Upper lobe of left lung (tissue), 6 donors: ENCODE measurements at regions not wholly inside any gene's neighbourhood (a gene's known extent, or its start where the extent isn't known, plus 50 kb on each side); places are given as distances from the start of the nearest gene placed in this dataset.

ENCODE experiments used
- ATAC-seq, 2 donors: fragments of 200-7000 bp; cut with Tn5 transposase; one replicate each; pipeline ENCODE4 v1.9.1; 2022; ENCODE audit warnings: mild to moderate bottlenecking in 2 of 2, moderate library complexity in 2 of 2; ENCODE audit not compliant: low FRiP score in 2 of 2
- DNase-seq, 2 donors: peaks; one replicate each; pipeline ENCODE4 v3.0.0-alpha.2; 2019 to 2020
- H3K27ac ChIP-seq, 4 donors: fragments of 200-600 bp; sonication (generic); one replicate each; pipeline ENCODE4 v1.5.1; 2016 to 2019
- H3K27me3 ChIP-seq, 4 donors: fragments of 200-600 bp; sonication (generic); one replicate each; pipeline ENCODE4 v1.5.1; 2017 to 2019
- H3K36me3 ChIP-seq, 4 donors: fragments of 200-600 bp; sonication (generic); one replicate each; pipeline ENCODE4 v1.5.1; 2016 to 2019
- H3K4me1 ChIP-seq, 4 donors: fragments of 200-600 bp; sonication (generic); one replicate each; pipeline ENCODE4 v1.5.1; 2018 to 2019
- H3K4me3 ChIP-seq, 4 donors: fragments of 200-600 bp; sonication (generic); one replicate each; pipeline ENCODE4 v1.5.1; 2017 to 2019; ENCODE audit warnings: mild to moderate bottlenecking in 2 of 4, moderate library complexity in 1 of 4
- H3K9me3 ChIP-seq, 4 donors: fragments of 200-600 bp; sonication (generic); one replicate each; pipeline ENCODE4 v1.5.1; 2018 to 2019
- CTCF ChIP-seq, 6 experiments: fragments of 450-650 bp in 4 of 6; fragments of 200-600 bp in 2 of 6; sonication (generic) in 2 of 6; IDR thresholded peaks; one replicate each; pipeline ENCODE4 v1.5.1; 2016 to 2019; ENCODE audit warnings: antibody characterized with exemption in 6 of 6
- EP300 ChIP-seq, 4 donors: sonication (generic); formaldehyde crosslinking; IDR thresholded peaks; one replicate each; pipeline ENCODE4 v1.5.1; 2017; ENCODE audit warnings: antibody characterized with exemption in 4 of 4, control low read depth in 2 of 4
- POLR2A ChIP-seq, 4 donors: fragments of 450-650 bp; IDR thresholded peaks; one replicate each; pipeline ENCODE4 v1.5.1; 2016 to 2017; ENCODE audit warnings: antibody characterized with exemption in 4 of 4, mild to moderate bottlenecking in 2 of 4
- POLR2AphosphoS5 ChIP-seq, 2 donors: sonication (generic); formaldehyde crosslinking; IDR thresholded peaks; one replicate each; pipeline ENCODE4 v1.5.1; 2017; ENCODE audit warnings: antibody characterized with exemption in 2 of 2
- WGBS, 2 donors: methylation state at CpG; one replicate each; pipeline ENCODE4 v1.1.5; 2017 to 2018; 5-methylcytosine and 5-hydroxymethylcytosine counted together
- donor health status: DM: no; HTN: no; CAD: no; lungs with moderate emphysema.
- donor health status: DM: no; HTN: yes; CAD: no; lungs with severe emphysema.

GRCh38 chr20:6838181-6838826 is 70.8 kb downstream of the BMP2 start:
- Histone ChIP-seq H3K9me3 (no peaks in the 10 kb centered on the region), H3K27ac (no peak overlapping the region), H3K36me3 (no peaks in the 10 kb centered on the region), H3K4me1 (no peaks in the 10 kb centered on the region), H3K27me3 (no peaks in the 10 kb centered on the region), H3K4me3 (no peak overlapping the region)
- no peak for ATAC-seq
- 78 to 80% methylated on average over 11 of the region's 11 CpGs for WGBS, 2 donors
- no peak for DNase-seq
- TF ChIP-seq CTCF (IDR thresholded peaks at IDR 0.05) (no peak), EP300 (IDR thresholded peaks at IDR 0.05) (no peak), POLR2A (IDR thresholded peaks at IDR 0.05) (no peak), POLR2AphosphoS5 (IDR thresholded peaks at IDR 0.05) (no peak)

GRCh38 chr20:6841128-6841527 is 73.6 kb downstream of the BMP2 start:
- ATAC-seq (no peak), DNase-seq (no peak)
- WGBS, 2 donors = 83 to 85% methylated on average over 2 of the region's 2 CpGs
- TF ChIP-seq EP300 (IDR thresholded peaks at IDR 0.05) = no peak
- TF ChIP-seq POLR2A (IDR thresholded peaks at IDR 0.05) = no peak
- no peak for TF ChIP-seq CTCF (IDR thresholded peaks at IDR 0.05)
- no peak for TF ChIP-seq POLR2AphosphoS5 (IDR thresholded peaks at IDR 0.05)
- no peak overlapping the region for H3K4me3 ChIP-seq
- H3K27me3 ChIP-seq = no peaks in the 10 kb centered on the region
- no peaks in the 10 kb centered on the region for H3K36me3 ChIP-seq
- H3K9me3 ChIP-seq = no peaks in the 10 kb centered on the region
- no peak overlapping the region for H3K27ac ChIP-seq
- H3K4me1 ChIP-seq = no peaks in the 10 kb centered on the region

- Histone ChIP-seq H3K9me3 (no peaks in the 10 kb centered on the region), H3K36me3 (no peaks in the 10 kb centered on the region), H3K4me1 (no peaks in the 10 kb centered on the region), H3K27ac (no peak overlapping the region), H3K4me3 (no peak overlapping the region), H3K27me3 (no peaks in the 10 kb centered on the region)
- no peak for DNase-seq
- TF ChIP-seq POLR2A (IDR thresholded peaks at IDR 0.05) (no peak), POLR2AphosphoS5 (IDR thresholded peaks at IDR 0.05) (no peak), CTCF (IDR thresholded peaks at IDR 0.05) (no peak), EP300 (IDR thresholded peaks at IDR 0.05) (no peak)
- ATAC-seq = no peak
These were observed 77.7 kb downstream of the BMP2 start for GRCh38 chr20:6845141-6845540.

- no peak overlapping the region for H3K4me3 ChIP-seq
- ATAC-seq = no peak
- H3K4me1 ChIP-seq = no peaks in the 10 kb centered on the region
- H3K36me3 ChIP-seq = no peaks in the 10 kb centered on the region
- no peaks in the 10 kb centered on the region for H3K27me3 ChIP-seq
- TF ChIP-seq POLR2AphosphoS5 (IDR thresholded peaks at IDR 0.05) (no peak), CTCF (IDR thresholded peaks at IDR 0.05) (no peak), POLR2A (IDR thresholded peaks at IDR 0.05) (no peak), EP300 (IDR thresholded peaks at IDR 0.05) (no peak)
- no peaks in the 10 kb centered on the region for H3K9me3 ChIP-seq
- no peak for DNase-seq
- 84 to 86% methylated on average over 3 of the region's 3 CpGs for whole genome bisulfite sequencing, 2 donors
- no peak overlapping the region for H3K27ac ChIP-seq
These were observed 80.6 kb downstream of the BMP2 start for GRCh38 chr20:6848041-6848440.

- H3K4me1 ChIP-seq = no peaks in the 10 kb centered on the region
- WGBS, 2 donors = 58 to 67% methylated on average over 2 of the region's 2 CpGs
These were observed 81.5 kb downstream of the BMP2 start for GRCh38 chr20:6848992-6849391.

More at GRCh38 chr20:6848992-6849391, 81.5 kb downstream of the BMP2 start:
- Histone ChIP-seq H3K27me3 (no peaks in the 10 kb centered on the region), H3K9me3 (no peaks in the 10 kb centered on the region), H3K27ac (no peak overlapping the region), H3K36me3 (no peaks in the 10 kb centered on the region), H3K4me3 (no peak overlapping the region)
- DNase-seq = no peak
- TF ChIP-seq POLR2A (IDR thresholded peaks at IDR 0.05) (no peak), EP300 (IDR thresholded peaks at IDR 0.05) (no peak), POLR2AphosphoS5 (IDR thresholded peaks at IDR 0.05) (no peak), CTCF (IDR thresholded peaks at IDR 0.05) (no peak)
- ATAC-seq = no peak
